Nephron progenitor cell (in vitro differentiated cells): ENCODE measurements at regions not wholly inside any gene's neighbourhood (a gene's known extent, or its start where the extent isn't known, plus 50 kb on each side); places are given as distances from the start of the nearest gene placed in this dataset.

ENCODE experiments used
- DNase-seq: peaks from one replicate; pipeline ENCODE4 v3.0.0; 2021
- H3K27ac Mint-ChIP-seq: 2 replicates; pipeline ENCODE4 v1.8.0; 2021; ENCODE audit warnings: mild to moderate bottlenecking, moderate library complexity, mixed read lengths
- H3K27me3 Mint-ChIP-seq: 2 replicates; pipeline ENCODE4 v1.8.0; 2021; ENCODE audit warnings: mild to moderate bottlenecking, low read depth, mixed read lengths; ENCODE audit not compliant: poor library complexity
- H3K36me3 Mint-ChIP-seq: 2 replicates; pipeline ENCODE4 v1.8.0; 2021; ENCODE audit warnings: low read depth, mixed read lengths
- H3K4me1 Mint-ChIP-seq: 2 replicates; pipeline ENCODE4 v1.8.0; 2021; ENCODE audit warnings: mixed read lengths
- H3K4me3 Mint-ChIP-seq: 2 replicates; pipeline ENCODE4 v1.8.0; 2021; ENCODE audit warnings: mild to moderate bottlenecking, moderate library complexity, mixed read lengths
- H3K9me3 Mint-ChIP-seq: 2 replicates; pipeline ENCODE4 v1.8.0; 2021; ENCODE audit warnings: mild to moderate bottlenecking, moderate library complexity, mixed read lengths
- CTCF ChIP-seq: fragments of 200-600 bp; sonication (generic); IDR thresholded peaks from 2 replicates; pipeline ENCODE4 v1.5.0; 2021; ENCODE audit warnings: antibody characterized with exemption

GRCh38 chr5:161169776-161170175, 317.8 kb upstream of the ATP10B start:
- no peaks in the 10 kb centered on the region for H3K4me1 Mint-ChIP-seq
- DNase-seq = no peak
- H3K27ac Mint-ChIP-seq = no peak overlapping the region
- TF ChIP-seq CTCF = no peak
- H3K9me3 Mint-ChIP-seq = no peaks in the 10 kb centered on the region
- H3K36me3 Mint-ChIP-seq = no peaks in the 10 kb centered on the region
- H3K4me3 Mint-ChIP-seq = no peak overlapping the region
- no peaks in the 10 kb centered on the region for H3K27me3 Mint-ChIP-seq

DNA sequence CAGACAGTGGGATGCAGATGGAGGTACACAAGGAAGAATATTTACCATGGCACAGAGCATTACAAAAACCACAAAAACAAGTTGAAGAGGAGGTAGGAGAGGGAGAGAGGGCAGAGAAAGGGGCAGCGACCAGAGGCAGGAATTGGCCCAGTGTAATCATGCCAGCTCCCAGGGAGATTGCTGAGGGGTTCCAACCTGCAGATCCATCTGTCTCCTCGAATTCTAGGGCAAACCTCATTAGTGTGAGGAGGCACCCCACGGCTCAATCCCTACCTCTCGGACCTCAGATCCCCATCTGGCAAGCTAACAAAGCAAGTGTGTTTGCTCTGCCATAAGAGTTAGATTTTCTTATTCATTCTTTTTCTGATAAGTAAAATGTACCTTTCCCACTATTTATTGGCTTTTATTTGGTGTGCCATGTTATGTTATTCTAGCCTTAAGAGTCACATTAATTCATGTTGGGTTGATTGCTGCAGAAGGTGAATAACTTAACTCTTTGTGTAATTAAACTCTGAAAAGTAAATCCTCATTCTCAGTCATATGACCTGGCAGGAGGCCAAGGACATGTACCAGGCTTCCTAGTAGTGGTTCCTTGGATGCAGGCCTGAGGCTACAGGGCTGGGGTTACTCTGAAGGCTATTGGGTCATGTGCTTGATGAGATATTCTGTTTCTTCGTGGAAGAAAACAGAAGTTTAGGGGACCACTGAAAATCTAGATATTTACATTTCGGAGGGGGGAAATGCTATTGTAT, 315.2 kb upstream of the ATP10B start:
- no peak for TF ChIP-seq CTCF
- peak overlapping the region; percentile 38 for H3K27ac Mint-ChIP-seq
- no peaks in the 10 kb centered on the region for H3K4me1 Mint-ChIP-seq
- H3K4me3 Mint-ChIP-seq = no peak overlapping the region
- no peaks in the 10 kb centered on the region for H3K27me3 Mint-ChIP-seq
- H3K36me3 Mint-ChIP-seq = no peaks in the 10 kb centered on the region
- H3K9me3 Mint-ChIP-seq = no peaks in the 10 kb centered on the region
- no peak for DNase-seq

DNA sequence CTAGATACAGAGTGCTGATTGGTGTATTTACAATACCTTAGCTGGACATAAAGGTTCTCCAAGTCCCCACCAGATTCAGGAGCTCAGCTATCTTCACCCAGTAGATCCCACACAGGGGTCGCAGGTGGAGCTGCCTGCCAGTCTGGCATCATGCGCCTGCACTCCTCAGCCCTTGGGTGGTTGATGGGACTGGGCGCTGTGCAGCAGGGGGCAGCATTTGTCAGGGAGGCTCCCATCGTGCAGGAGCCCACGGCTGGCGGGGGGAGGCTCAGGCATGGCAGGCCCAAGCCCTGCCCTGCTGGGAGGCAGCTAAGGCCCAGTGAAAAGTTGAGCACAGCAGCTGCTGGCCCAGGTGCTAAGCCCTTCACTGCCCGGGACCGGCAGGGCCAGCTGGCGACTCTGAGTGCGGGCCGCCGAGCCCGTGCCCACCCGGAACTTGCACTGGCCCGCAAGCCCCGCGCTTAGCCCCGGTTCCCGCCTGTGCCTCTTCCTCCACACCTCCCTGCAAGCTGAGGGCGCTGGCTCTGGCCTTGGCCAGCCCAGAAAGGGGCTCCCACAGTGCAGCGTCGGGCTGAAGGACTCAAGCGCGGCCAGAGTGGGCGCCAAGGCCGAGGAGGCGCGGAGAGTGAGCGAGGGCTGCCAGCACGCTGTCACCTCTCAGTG, 314.1 kb upstream of the ATP10B start:
- no peaks in the 10 kb centered on the region for H3K9me3 Mint-ChIP-seq
- peaks cover 3% of the 10 kb centered on the region for H3K27me3 Mint-ChIP-seq
- DNase-seq = no peak
- no peak overlapping the region for H3K27ac Mint-ChIP-seq
- TF ChIP-seq CTCF = no peak
- H3K4me3 Mint-ChIP-seq = no peak overlapping the region
- H3K36me3 Mint-ChIP-seq = no peaks in the 10 kb centered on the region
- no peaks in the 10 kb centered on the region for H3K4me1 Mint-ChIP-seq

DNA sequence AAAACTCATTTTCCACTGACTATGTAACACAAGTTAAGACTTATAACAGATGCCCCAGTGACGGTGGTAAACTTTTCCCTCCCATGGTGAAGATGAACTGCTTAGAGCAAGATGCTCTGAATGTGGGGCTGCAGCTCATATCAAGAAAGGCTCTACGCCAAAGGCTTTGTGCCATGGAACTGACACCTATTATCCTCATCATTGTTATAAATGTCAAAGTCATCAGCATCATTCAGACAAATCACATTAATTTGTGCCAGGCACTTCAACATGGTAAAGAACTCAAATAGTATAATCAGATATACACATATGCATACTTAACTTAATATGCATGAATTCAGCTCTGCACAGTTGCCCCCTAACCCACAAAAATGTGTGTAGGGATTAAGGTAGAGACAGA, 305.9 kb upstream of the ATP10B start:
- TF ChIP-seq CTCF = no peak
- H3K4me1 Mint-ChIP-seq = no peaks in the 10 kb centered on the region
- no peak for DNase-seq
- no peaks in the 10 kb centered on the region for H3K9me3 Mint-ChIP-seq
- H3K27me3 Mint-ChIP-seq = peaks cover 3% of the 10 kb centered on the region
- H3K4me3 Mint-ChIP-seq = no peak overlapping the region
- no peaks in the 10 kb centered on the region for H3K36me3 Mint-ChIP-seq
- H3K27ac Mint-ChIP-seq = no peak overlapping the region

DNA sequence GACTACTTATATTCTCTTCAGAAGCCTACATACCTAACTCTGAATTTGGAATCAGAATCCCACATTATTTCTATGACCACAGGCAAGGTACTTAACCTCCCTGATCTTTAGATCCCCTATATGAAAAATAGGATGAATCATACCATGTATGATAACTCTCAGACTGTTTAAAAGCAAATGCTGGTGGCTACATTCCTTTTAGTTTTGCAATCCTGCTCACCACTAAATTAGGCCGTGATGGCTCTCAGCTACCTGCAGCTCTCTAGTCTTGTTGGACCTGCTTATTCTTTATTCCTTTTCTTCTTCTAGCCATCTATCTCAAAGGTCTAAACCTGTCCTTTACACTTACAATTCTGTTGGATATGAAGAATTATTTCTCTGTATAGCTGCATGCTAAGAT, 303.4 kb upstream of the ATP10B start:
- Mint-ChIP-seq H3K36me3 (no peaks in the 10 kb centered on the region), H3K9me3 (no peaks in the 10 kb centered on the region), H3K27ac (no peak overlapping the region), H3K27me3 (no peaks in the 10 kb centered on the region), H3K4me3 (no peak overlapping the region), H3K4me1 (no peaks in the 10 kb centered on the region)
- TF ChIP-seq CTCF = no peak
- no peak for DNase-seq
